SU-DHL-6 (cell line): ENCODE measurements at regions not wholly inside any gene's neighbourhood (a gene's known extent, or its start where the extent isn't known, plus 50 kb on each side); places are given as distances from the start of the nearest gene placed in this dataset.

Experiments used
- EZH2phosphoT487 ChIP-seq: fragments of 200-600 bp; sonication (generic), shearing (Covaris generic); conservative IDR thresholded peaks from 2 replicates; pipeline ENCODE4 v1.6.1; 2018; ENCODE audit warnings: mild to moderate bottlenecking, antibody characterized with exemption, low read length, moderate library complexity, mixed read lengths
- TF ChIP-seq, protein P1 (sequence below): fragments of 200-600 bp; sonication (generic); IDR thresholded peaks from one replicate; pipeline ENCODE4 v1.5.1; 2017; ENCODE audit warnings: antibody characterized with exemption, mild to moderate bottlenecking, low read length, moderate library complexity; ENCODE audit not compliant: insufficient read depth, poor library complexity, severe bottlenecking

DNA sequence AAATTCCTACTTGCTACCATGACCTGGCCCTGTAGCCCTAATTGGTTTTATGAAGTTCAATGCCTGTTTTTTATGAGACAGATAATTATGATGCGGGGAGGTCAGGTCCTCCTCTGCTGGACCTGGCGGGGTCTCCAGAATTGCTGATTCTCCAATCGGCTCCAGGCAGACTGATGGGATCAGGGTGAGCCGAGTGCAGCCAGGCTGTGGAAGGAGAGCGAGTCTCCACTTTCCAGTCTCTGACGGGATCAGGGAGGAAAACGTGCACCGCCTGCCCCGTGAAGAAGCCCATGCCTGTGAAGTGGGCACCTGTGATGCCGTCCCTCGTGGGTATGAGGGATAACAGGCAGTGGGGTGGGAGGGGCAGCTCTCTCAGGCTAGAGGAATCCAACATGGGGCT, 71.5 kb upstream of the HSPA9 start:
- TF ChIP-seq, protein P1, sequence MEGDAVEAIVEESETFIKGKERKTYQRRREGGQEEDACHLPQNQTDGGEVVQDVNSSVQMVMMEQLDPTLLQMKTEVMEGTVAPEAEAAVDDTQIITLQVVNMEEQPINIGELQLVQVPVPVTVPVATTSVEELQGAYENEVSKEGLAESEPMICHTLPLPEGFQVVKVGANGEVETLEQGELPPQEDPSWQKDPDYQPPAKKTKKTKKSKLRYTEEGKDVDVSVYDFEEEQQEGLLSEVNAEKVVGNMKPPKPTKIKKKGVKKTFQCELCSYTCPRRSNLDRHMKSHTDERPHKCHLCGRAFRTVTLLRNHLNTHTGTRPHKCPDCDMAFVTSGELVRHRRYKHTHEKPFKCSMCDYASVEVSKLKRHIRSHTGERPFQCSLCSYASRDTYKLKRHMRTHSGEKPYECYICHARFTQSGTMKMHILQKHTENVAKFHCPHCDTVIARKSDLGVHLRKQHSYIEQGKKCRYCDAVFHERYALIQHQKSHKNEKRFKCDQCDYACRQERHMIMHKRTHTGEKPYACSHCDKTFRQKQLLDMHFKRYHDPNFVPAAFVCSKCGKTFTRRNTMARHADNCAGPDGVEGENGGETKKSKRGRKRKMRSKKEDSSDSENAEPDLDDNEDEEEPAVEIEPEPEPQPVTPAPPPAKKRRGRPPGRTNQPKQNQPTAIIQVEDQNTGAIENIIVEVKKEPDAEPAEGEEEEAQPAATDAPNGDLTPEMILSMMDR = no peak
- TF ChIP-seq EZH2phosphoT487 = no peak
